WTC11 (cell line): ENCODE measurements at regions not wholly inside any gene's neighbourhood (a gene's known extent, or its start where the extent isn't known, plus 50 kb on each side); places are given as distances from the start of the nearest gene placed in this dataset.

Experiments used
- ATAC-seq: fragments of 200-7000 bp; cut with Tn5 transposase; 2 replicates; pipeline ENCODE4 v1.10.0; 2021; ENCODE audit warnings: mild to moderate bottlenecking, moderate library complexity
- CTCF ChIA-PET: fragments of 300-600 bp; sonication (Branson Sonifier 250); formaldehyde crosslinking; loops from one replicate; lab custom pipeline; 2021; ENCODE audit warnings: antibody characterized with exemption; lab: Charles Lee
- POLR2A ChIA-PET: fragments of 350-600 bp; sonication (Branson Sonifier 250); formaldehyde crosslinking; loops from one replicate; lab custom pipeline; 2021; ENCODE audit warnings: antibody characterized with exemption; lab: Charles Lee
- DNase-seq: peaks from one replicate; pipeline ENCODE4 v3.0.0; 2021; ENCODE audit warnings: low spot score
- H3K27ac Mint-ChIP-seq: 2 replicates; pipeline ENCODE4 v1.8.0; 2021; ENCODE audit warnings: mixed read lengths
- H3K27me3 Mint-ChIP-seq: 2 replicates; pipeline ENCODE4 v1.8.0; 2021; ENCODE audit warnings: low read depth, mild to moderate bottlenecking, moderate library complexity, mixed read lengths
- H3K36me3 Mint-ChIP-seq: 2 replicates; pipeline ENCODE4 v1.8.0; 2021; ENCODE audit warnings: mixed read lengths
- H3K4me1 Mint-ChIP-seq: 2 replicates; pipeline ENCODE4 v1.8.0; 2022; ENCODE audit warnings: mixed read lengths
- H3K4me3 Mint-ChIP-seq: 2 replicates; pipeline ENCODE4 v1.8.0; 2021; ENCODE audit warnings: mild to moderate bottlenecking, moderate library complexity, mixed read lengths
- H3K9me3 Mint-ChIP-seq: 2 replicates; pipeline ENCODE4 v1.8.0; 2021; ENCODE audit warnings: mixed read lengths
- FOXJ3 ChIP-seq: sonication (generic); formaldehyde crosslinking; IDR thresholded peaks from 2 replicates; pipeline ENCODE4 v1.9.0; 2021; ENCODE audit warnings: missing genetic modification reagents, mild to moderate bottlenecking, borderline replicate concordance
- JAZF1 ChIP-seq: fragments of 250-450 bp; sonication (Bioruptor Pico); IDR thresholded peaks from 2 replicates; pipeline ENCODE4 v1.9.0; 2021; ENCODE audit warnings: moderate library complexity, mild to moderate bottlenecking, inconsistent platforms
- KAT7 ChIP-seq: sonication (generic); formaldehyde crosslinking; IDR thresholded peaks from 2 replicates; pipeline ENCODE4 v1.8.1; 2023; ENCODE audit warnings: missing genetic modification reagents, mild to moderate bottlenecking, borderline replicate concordance
- NR3C1 ChIP-seq: sonication (generic); formaldehyde crosslinking; conservative IDR thresholded peaks from 2 replicates; pipeline ENCODE4 v1.8.1; 2023; ENCODE audit warnings: low read depth, mild to moderate bottlenecking, missing genetic modification reagents
- SP1 ChIP-seq: sonication (generic); formaldehyde crosslinking; conservative IDR thresholded peaks from 2 replicates; pipeline ENCODE4 v1.8.1; 2022; ENCODE audit warnings: missing genetic modification reagents
- TEAD4 ChIP-seq: sonication (generic); formaldehyde crosslinking; IDR thresholded peaks from 2 replicates; pipeline ENCODE4 v1.8.0; 2022; ENCODE audit warnings: mild to moderate bottlenecking, missing genetic modification reagents
- TP53 ChIP-seq: sonication (generic); formaldehyde crosslinking; IDR thresholded peaks from 2 replicates; pipeline ENCODE4 v1.8.1; 2023; ENCODE audit warnings: mild to moderate bottlenecking, missing genetic modification reagents
- ZNF219 ChIP-seq: sonication (generic); formaldehyde crosslinking; IDR thresholded peaks from 2 replicates; pipeline ENCODE4 v1.8.0; 2023; ENCODE audit warnings: missing genetic modification reagents, mild to moderate bottlenecking, borderline replicate concordance
- ZNF423 ChIP-seq: fragments of 250-450 bp; sonication (Bioruptor Pico); IDR thresholded peaks from 2 replicates; pipeline ENCODE4 v2.1.2; 2022; ENCODE audit warnings: mild to moderate bottlenecking, moderate library complexity
- TF ChIP-seq, protein P1 (sequence below): sonication (generic); formaldehyde crosslinking; IDR thresholded peaks from 2 replicates; pipeline ENCODE4 v1.8.1; 2022; ENCODE audit warnings: low read depth, missing genetic modification reagents, borderline replicate concordance
- TF ChIP-seq, protein P2 (sequence below): fragments of 250-450 bp; sonication (Bioruptor Pico); IDR thresholded peaks from 2 replicates; pipeline ENCODE4 v1.9.0; 2021; ENCODE audit warnings: mild to moderate bottlenecking
- TF ChIP-seq, protein P3 (sequence below): fragments of 250-450 bp; sonication (Bioruptor Pico); IDR thresholded peaks from 2 replicates; pipeline ENCODE4 v1.9.0; 2021; ENCODE audit warnings: moderate library complexity, mild to moderate bottlenecking, inconsistent platforms, borderline replicate concordance
- TF ChIP-seq, protein P4 (sequence below): sonication (generic); formaldehyde crosslinking; IDR thresholded peaks from 2 replicates; pipeline ENCODE4 v1.8.0; 2022; ENCODE audit warnings: missing genetic modification reagents
- TF ChIP-seq, protein P5 (sequence below): sonication (generic); formaldehyde crosslinking; IDR thresholded peaks from 2 replicates; pipeline ENCODE4 v1.8.0; 2023; ENCODE audit warnings: missing genetic modification reagents
- TF ChIP-seq, protein P6 (sequence below): sonication (generic); formaldehyde crosslinking; IDR thresholded peaks from 2 replicates; pipeline ENCODE4 v1.8.0; 2022; ENCODE audit warnings: mild to moderate bottlenecking, missing genetic modification reagents

DNA sequence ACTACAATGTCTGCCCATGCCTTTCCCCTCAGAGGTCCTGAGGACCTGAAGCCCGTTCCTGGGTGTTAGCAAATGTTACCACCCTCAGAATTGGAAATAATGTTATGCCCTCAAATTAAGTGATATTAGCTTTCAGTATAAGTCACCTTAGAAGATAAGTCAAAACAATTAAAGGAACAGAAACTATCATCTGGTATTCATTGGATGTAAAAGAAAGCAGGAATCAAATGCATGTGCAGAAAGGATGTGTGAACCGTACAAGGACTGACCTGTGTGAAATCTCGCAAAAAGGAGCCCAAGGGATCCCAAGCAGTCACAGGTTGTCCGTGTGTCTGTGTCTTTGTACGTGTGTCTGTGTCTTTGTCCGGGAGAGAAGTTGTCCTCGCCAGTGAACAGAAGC lies 51.6 kb upstream of the TAB2 start:
- CTCF ChIA-PET, result no interaction called here
- ATAC-seq, result no peak

More for the DNA sequence above, 51.6 kb upstream of the TAB2 start:
- peaks cover 6% of the 10 kb centered on the region; the same call in 1 of the 2 replicates for H3K4me1 Mint-ChIP-seq
- no peaks in the 10 kb centered on the region for H3K27me3 Mint-ChIP-seq
- POLR2A ChIA-PET, result no interaction called here
- no peak overlapping the region for H3K4me3 Mint-ChIP-seq
- no peaks in the 10 kb centered on the region for H3K9me3 Mint-ChIP-seq
- no peak overlapping the region for H3K27ac Mint-ChIP-seq
- TF ChIP-seq, protein P1, sequence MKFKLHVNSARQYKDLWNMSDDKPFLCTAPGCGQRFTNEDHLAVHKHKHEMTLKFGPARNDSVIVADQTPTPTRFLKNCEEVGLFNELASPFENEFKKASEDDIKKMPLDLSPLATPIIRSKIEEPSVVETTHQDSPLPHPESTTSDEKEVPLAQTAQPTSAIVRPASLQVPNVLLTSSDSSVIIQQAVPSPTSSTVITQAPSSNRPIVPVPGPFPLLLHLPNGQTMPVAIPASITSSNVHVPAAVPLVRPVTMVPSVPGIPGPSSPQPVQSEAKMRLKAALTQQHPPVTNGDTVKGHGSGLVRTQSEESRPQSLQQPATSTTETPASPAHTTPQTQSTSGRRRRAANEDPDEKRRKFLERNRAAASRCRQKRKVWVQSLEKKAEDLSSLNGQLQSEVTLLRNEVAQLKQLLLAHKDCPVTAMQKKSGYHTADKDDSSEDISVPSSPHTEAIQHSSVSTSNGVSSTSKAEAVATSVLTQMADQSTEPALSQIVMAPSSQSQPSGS (CRISPR knock-in tag), result no peak
- TF ChIP-seq FOXJ3, result no peak
- no peak for TF ChIP-seq ZNF423 (CRISPR knock-in tag)
- TF ChIP-seq, protein P2, sequence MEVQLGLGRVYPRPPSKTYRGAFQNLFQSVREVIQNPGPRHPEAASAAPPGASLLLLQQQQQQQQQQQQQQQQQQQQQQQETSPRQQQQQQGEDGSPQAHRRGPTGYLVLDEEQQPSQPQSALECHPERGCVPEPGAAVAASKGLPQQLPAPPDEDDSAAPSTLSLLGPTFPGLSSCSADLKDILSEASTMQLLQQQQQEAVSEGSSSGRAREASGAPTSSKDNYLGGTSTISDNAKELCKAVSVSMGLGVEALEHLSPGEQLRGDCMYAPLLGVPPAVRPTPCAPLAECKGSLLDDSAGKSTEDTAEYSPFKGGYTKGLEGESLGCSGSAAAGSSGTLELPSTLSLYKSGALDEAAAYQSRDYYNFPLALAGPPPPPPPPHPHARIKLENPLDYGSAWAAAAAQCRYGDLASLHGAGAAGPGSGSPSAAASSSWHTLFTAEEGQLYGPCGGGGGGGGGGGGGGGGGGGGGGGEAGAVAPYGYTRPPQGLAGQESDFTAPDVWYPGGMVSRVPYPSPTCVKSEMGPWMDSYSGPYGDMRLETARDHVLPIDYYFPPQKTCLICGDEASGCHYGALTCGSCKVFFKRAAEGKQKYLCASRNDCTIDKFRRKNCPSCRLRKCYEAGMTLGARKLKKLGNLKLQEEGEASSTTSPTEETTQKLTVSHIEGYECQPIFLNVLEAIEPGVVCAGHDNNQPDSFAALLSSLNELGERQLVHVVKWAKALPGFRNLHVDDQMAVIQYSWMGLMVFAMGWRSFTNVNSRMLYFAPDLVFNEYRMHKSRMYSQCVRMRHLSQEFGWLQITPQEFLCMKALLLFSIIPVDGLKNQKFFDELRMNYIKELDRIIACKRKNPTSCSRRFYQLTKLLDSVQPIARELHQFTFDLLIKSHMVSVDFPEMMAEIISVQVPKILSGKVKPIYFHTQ (CRISPR knock-in tag), result no peak
- TF ChIP-seq JAZF1 (CRISPR knock-in tag), result no peak
- TF ChIP-seq ZNF219 (CRISPR knock-in tag), result no peak
- TF ChIP-seq, protein P3, sequence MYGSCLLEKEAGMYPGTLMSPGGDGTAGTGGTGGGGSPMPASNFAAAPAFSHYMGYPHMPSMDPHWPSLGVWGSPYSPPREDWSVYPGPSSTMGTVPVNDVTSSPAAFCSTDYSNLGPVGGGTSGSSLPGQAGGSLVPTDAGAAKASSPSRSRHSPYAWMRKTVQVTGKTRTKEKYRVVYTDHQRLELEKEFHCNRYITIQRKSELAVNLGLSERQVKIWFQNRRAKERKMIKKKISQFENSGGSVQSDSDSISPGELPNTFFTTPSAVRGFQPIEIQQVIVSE (CRISPR knock-in tag), result no peak
- TF ChIP-seq, protein P4, sequence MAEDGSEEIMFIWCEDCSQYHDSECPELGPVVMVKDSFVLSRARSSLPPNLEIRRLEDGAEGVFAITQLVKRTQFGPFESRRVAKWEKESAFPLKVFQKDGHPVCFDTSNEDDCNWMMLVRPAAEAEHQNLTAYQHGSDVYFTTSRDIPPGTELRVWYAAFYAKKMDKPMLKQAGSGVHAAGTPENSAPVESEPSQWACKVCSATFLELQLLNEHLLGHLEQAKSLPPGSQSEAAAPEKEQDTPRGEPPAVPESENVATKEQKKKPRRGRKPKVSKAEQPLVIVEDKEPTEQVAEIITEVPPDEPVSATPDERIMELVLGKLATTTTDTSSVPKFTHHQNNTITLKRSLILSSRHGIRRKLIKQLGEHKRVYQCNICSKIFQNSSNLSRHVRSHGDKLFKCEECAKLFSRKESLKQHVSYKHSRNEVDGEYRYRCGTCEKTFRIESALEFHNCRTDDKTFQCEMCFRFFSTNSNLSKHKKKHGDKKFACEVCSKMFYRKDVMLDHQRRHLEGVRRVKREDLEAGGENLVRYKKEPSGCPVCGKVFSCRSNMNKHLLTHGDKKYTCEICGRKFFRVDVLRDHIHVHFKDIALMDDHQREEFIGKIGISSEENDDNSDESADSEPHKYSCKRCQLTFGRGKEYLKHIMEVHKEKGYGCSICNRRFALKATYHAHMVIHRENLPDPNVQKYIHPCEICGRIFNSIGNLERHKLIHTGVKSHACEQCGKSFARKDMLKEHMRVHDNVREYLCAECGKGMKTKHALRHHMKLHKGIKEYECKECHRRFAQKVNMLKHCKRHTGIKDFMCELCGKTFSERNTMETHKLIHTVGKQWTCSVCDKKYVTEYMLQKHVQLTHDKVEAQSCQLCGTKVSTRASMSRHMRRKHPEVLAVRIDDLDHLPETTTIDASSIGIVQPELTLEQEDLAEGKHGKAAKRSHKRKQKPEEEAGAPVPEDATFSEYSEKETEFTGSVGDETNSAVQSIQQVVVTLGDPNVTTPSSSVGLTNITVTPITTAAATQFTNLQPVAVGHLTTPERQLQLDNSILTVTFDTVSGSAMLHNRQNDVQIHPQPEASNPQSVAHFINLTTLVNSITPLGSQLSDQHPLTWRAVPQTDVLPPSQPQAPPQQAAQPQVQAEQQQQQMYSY, result no peak
- TF ChIP-seq TEAD4 (CRISPR knock-in tag), result no peak
- TF ChIP-seq, protein P5, sequence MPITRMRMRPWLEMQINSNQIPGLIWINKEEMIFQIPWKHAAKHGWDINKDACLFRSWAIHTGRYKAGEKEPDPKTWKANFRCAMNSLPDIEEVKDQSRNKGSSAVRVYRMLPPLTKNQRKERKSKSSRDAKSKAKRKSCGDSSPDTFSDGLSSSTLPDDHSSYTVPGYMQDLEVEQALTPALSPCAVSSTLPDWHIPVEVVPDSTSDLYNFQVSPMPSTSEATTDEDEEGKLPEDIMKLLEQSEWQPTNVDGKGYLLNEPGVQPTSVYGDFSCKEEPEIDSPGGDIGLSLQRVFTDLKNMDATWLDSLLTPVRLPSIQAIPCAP (CRISPR knock-in tag), result no peak
- TF ChIP-seq, protein P6, sequence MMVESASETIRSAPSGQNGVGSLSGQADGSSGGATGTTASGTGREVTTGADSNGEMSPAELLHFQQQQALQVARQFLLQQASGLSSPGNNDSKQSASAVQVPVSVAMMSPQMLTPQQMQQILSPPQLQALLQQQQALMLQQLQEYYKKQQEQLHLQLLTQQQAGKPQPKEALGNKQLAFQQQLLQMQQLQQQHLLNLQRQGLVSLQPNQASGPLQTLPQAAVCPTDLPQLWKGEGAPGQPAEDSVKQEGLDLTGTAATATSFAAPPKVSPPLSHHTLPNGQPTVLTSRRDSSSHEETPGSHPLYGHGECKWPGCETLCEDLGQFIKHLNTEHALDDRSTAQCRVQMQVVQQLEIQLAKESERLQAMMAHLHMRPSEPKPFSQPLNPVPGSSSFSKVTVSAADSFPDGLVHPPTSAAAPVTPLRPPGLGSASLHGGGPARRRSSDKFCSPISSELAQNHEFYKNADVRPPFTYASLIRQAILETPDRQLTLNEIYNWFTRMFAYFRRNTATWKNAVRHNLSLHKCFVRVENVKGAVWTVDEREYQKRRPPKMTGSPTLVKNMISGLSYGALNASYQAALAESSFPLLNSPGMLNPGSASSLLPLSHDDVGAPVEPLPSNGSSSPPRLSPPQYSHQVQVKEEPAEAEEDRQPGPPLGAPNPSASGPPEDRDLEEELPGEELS, result no peak
- TF ChIP-seq NR3C1 (CRISPR knock-in tag), result no peak
- TF ChIP-seq TP53 (CRISPR knock-in tag), result no peak
- TF ChIP-seq SP1, result no peak
- TF ChIP-seq KAT7 (CRISPR knock-in tag), result no peak
- DNase-seq, result no peak
- H3K36me3 Mint-ChIP-seq, result no peaks in the 10 kb centered on the region
